RWPE2 (cell line): ENCODE measurements at regions not wholly inside any gene's neighbourhood (a gene's known extent, or its start where the extent isn't known, plus 50 kb on each side); places are given as distances from the start of the nearest gene placed in this dataset.
"Not testable (repeated sequence)": the region's sequence is repeated elsewhere in the genome, so short reads cannot be mapped to it uniquely, and the experiment has no call there.

Source experiments
- ATAC-seq: fragments of 200-7000 bp; cut with Tn5 transposase; 3 replicates; pipeline ENCODE4 v1.9.1; 2021; ENCODE audit warnings: low read depth
- DNase-seq: peaks from one replicate; pipeline ENCODE4 v3.0.0-alpha.2; 2020; ENCODE audit warnings: low spot score
- H3K27ac ChIP-seq: fragments of 450-650 bp; 2 replicates; pipeline ENCODE4 v1.5.1; 2017; ENCODE audit warnings: mild to moderate bottlenecking; ENCODE audit not compliant: poor library complexity, severe bottlenecking
- H3K27me3 ChIP-seq: fragments of 250-450 bp; sonication (Bioruptor Pico); 2 replicates; pipeline ENCODE4 v1.5.1; 2021; ENCODE audit warnings: mild to moderate bottlenecking, moderate library complexity; ENCODE audit not compliant: insufficient read depth, poor library complexity, severe bottlenecking
- H3K36me3 ChIP-seq: fragments of 250-450 bp; sonication (Bioruptor Pico); 2 replicates; pipeline ENCODE4 v1.5.1; 2020; ENCODE audit warnings: low read depth, mild to moderate bottlenecking, moderate library complexity
- H3K4me1 ChIP-seq: fragments of 250-450 bp; sonication (Bioruptor Pico); 2 replicates; pipeline ENCODE4 v1.5.1; 2021; ENCODE audit warnings: mild to moderate bottlenecking, moderate library complexity; ENCODE audit not compliant: insufficient read depth, poor library complexity, severe bottlenecking
- H3K4me3 ChIP-seq: fragments of 250-450 bp; sonication (Bioruptor Pico); 2 replicates; pipeline ENCODE4 v1.5.1; 2021; ENCODE audit warnings: mild to moderate bottlenecking, moderate library complexity; ENCODE audit not compliant: severe bottlenecking
- H3K9me3 ChIP-seq: fragments of 250-450 bp; sonication (Bioruptor Pico); 2 replicates; pipeline ENCODE4 v1.5.1; 2021; ENCODE audit warnings: mild to moderate bottlenecking, moderate library complexity; ENCODE audit not compliant: severe bottlenecking
- TF ChIP-seq, protein P1 (sequence below): fragments of 450-650 bp; IDR thresholded peaks from one replicate; pipeline ENCODE4 v1.5.1; 2017; ENCODE audit warnings: mild to moderate bottlenecking, moderate library complexity; ENCODE audit not compliant: poor library complexity, severe bottlenecking

DNA sequence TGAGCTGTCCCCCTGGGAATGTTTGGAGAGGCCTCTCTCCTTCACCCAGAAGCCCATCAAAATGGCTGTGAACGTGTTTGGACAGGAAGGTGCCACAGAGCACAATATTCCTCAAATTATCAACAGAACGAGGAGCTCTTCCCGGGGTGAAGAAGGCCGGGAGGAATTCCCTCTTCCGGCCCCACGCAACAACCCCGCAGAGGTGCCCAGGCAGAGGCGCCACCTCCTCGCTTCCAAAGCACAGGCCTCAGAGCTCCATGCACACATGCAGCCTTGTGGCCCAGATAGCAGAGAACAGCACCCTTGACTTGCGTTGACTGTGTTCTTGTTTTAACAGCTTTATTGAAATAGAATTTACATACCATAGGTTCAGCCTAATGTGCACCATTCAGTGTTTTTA is 152.5 kb upstream of the SALL3 start:
- ATAC-seq (no peak), DNase-seq (no peak)
- H3K4me3 ChIP-seq, result no peak overlapping the region
- H3K36me3 ChIP-seq, result no peaks in the 10 kb centered on the region
- TF ChIP-seq, protein P1, sequence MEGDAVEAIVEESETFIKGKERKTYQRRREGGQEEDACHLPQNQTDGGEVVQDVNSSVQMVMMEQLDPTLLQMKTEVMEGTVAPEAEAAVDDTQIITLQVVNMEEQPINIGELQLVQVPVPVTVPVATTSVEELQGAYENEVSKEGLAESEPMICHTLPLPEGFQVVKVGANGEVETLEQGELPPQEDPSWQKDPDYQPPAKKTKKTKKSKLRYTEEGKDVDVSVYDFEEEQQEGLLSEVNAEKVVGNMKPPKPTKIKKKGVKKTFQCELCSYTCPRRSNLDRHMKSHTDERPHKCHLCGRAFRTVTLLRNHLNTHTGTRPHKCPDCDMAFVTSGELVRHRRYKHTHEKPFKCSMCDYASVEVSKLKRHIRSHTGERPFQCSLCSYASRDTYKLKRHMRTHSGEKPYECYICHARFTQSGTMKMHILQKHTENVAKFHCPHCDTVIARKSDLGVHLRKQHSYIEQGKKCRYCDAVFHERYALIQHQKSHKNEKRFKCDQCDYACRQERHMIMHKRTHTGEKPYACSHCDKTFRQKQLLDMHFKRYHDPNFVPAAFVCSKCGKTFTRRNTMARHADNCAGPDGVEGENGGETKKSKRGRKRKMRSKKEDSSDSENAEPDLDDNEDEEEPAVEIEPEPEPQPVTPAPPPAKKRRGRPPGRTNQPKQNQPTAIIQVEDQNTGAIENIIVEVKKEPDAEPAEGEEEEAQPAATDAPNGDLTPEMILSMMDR, result no peak
- no peak overlapping the region for H3K27ac ChIP-seq
- H3K27me3 ChIP-seq, result peaks cover under 1% of the 10 kb centered on the region
- H3K9me3 ChIP-seq, result no peaks in the 10 kb centered on the region
- no peaks in the 10 kb centered on the region for H3K4me1 ChIP-seq

DNA sequence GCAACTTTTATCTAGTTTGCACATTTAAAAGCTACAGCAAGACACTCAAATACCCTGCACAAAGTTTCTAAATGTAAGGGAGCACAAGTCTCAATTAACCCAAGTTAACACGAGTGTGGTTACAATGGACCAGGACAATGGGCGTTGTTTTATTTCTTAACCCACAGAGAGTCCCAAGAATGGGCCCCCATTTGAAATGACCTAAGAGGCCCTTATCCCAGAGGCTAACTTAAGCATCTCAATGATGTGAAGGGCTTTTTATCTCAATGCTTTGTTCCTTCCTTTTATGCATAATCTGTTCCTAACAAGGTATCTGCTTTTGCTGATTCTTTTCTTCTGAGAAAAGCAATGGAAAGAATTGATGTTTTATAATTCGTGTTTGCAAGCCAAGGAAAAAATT is 151.5 kb upstream of the SALL3 start:
- no peak overlapping the region for H3K4me3 ChIP-seq
- H3K27ac ChIP-seq, result no peak overlapping the region
- DNase-seq (no peak), ATAC-seq (no peak)
- H3K36me3 ChIP-seq, result no peaks in the 10 kb centered on the region
- TF ChIP-seq, protein P1, result no peak
- no peaks in the 10 kb centered on the region for H3K9me3 ChIP-seq
- no peaks in the 10 kb centered on the region for H3K27me3 ChIP-seq
- H3K4me1 ChIP-seq, result no peaks in the 10 kb centered on the region

DNA sequence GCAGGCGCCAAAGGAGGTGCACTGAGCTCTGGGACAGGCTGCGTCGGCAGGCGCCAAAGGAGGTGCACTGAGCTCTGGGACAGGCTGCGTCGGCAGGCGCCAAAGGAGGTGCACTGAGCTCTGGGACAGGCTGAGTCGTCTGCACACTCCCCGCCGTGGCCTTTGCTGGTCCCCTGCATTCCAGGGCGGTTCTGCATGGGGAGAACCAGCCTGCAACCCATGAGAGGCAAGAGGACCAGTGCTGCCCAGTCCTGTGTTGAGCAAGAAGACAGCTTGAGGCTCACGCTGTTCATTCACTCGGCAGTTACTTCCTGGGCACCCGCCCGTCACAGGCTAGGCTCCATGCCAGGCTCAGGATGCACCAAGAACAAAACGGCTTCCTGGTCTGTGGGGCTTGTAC is 150.6 kb upstream of the SALL3 start:
- not testable (repeated sequence) for H3K4me1 ChIP-seq, ATAC-seq, H3K9me3 ChIP-seq

GRCh38 chr18:78830161-78830560 is 149.5 kb upstream of the SALL3 start:
- Histone ChIP-seq H3K4me1 (no peaks in the 10 kb centered on the region), H3K27ac (no peak overlapping the region), H3K27me3 (no peaks in the 10 kb centered on the region), H3K4me3 (no peak overlapping the region), H3K9me3 (no peaks in the 10 kb centered on the region), H3K36me3 (no peaks in the 10 kb centered on the region)
- no peak for ATAC-seq
- DNase-seq, result no peak
- TF ChIP-seq, protein P1, result no peak

More for the DNA sequence above, 150.6 kb upstream of the SALL3 start:
- H3K27me3 ChIP-seq, H3K36me3 ChIP-seq, H3K4me3 ChIP-seq, H3K27ac ChIP-seq, DNase-seq: not testable (repeated sequence)

- ATAC-seq, result no peak
- Histone ChIP-seq H3K4me3 (no peak overlapping the region), H3K27ac (no peak overlapping the region)
Observed at GRCh38 chr18:78830826-78831225, 148.8 kb upstream of the SALL3 start.

More at GRCh38 chr18:78830826-78831225, 148.8 kb upstream of the SALL3 start:
- H3K27me3 ChIP-seq, result no peaks in the 10 kb centered on the region
- no peaks in the 10 kb centered on the region for H3K36me3 ChIP-seq
- TF ChIP-seq, protein P1, result no peak
- no peak for DNase-seq
- no peaks in the 10 kb centered on the region for H3K9me3 ChIP-seq
- no peaks in the 10 kb centered on the region for H3K4me1 ChIP-seq
